ENCODE measurements at regions not wholly inside any gene's neighbourhood (a gene's known extent, or its start where the extent isn't known, plus 50 kb on each side); places are given as distances from the start of the nearest gene placed in this dataset.

DNA sequence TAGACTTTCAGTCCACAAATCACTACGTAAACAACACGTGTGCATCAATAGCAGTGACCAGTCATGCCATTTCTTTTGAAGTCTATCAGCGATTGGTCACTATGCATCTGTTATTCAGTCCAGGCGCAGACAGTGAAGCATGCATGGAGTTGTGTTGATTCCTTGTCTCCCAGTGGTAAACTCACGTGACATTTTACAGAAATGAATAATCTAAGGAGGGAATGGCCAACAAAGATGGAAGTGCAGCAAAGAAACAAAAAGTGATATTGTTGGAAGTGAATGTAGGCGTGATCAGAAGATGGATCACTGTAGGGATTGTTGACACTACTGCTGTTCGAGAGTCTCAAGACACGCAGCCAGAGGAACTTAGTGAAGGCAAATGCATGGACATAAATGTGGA, 317.8 kb upstream of the MGAT5 start:
- no peaks in the 10 kb centered on the region for H3K79me2 ChIP-seq (ENCODE audit: control insufficient read depth, insufficient read depth, low read length)
- no peak for TF ChIP-seq CHD4 (IDR thresholded peaks at IDR 0.05)
- TF ChIP-seq RELA (IDR thresholded peaks at IDR 0.05; ENCODE audit: borderline replicate concordance, partially characterized antibody) = no peak
- no peak for TF ChIP-seq CBFB (IDR thresholded peaks at IDR 0.05; ENCODE audit: low read depth)
- TF ChIP-seq IKZF2 (IDR thresholded peaks at IDR 0.05) = no peak
- no peak for TF ChIP-seq EZH2 (IDR thresholded peaks at IDR 0.05; ENCODE audit: borderline replicate concordance, control insufficient read depth, low read depth, low read length)
- no peak for TF ChIP-seq WRNIP1 (IDR thresholded peaks at IDR 0.05; ENCODE audit: borderline replicate concordance, low read depth, low read length)
- no peaks in the 10 kb centered on the region for H4K20me1 ChIP-seq (ENCODE audit: control insufficient read depth, insufficient read depth)
- 17% methylated on average over 8 of the region's 8 CpGs for WGBS (ENCODE audit: insufficient coverage, insufficient replicate concordance, low lambda C conversion rate, missing lambda C conversion rate)
- no peak overlapping the region for H2AFZ ChIP-seq (ENCODE audit: control insufficient read depth, low read depth, low read length)
- SMC1A ChIA-PET (ENCODE audit: uncharacterized antibody, unreplicated experiment) = interaction anchor here (0.6 kb wide), 1 partner anchor 12 kb away, joined by 3 read pairs; no protein-coding TSS in a partner anchor
- CTCF ChIA-PET = no interaction called here
- H3K4me3 ChIP-seq = no peak overlapping the region
- no peak overlapping the region for H3K9ac ChIP-seq (ENCODE audit: control insufficient read depth, insufficient read depth, low read length)
- no peaks in the 10 kb centered on the region for H3K27me3 ChIP-seq (replicated peaks in 1 of 2; ENCODE audit: control insufficient read depth in 2 of 2, insufficient read depth in 2 of 2, low read length in 1 of 2)
- no peak overlapping the region for H3K27ac ChIP-seq (ENCODE audit: control insufficient read depth, insufficient read depth)
- ATAC-seq (no peak), FAIRE-seq (no peak), DNase-seq (ENCODE audit: low read depth, low spot score) (no peak)
- no peaks in the 10 kb centered on the region for H3K36me3 ChIP-seq (ENCODE audit: control insufficient read depth in 2 of 2, insufficient read depth in 2 of 2, low read length in 1 of 2)
- no peaks in the 10 kb centered on the region for H3K9me3 ChIP-seq (replicated peaks; ENCODE audit: control insufficient read depth, insufficient read depth, low read length)
- RAD21 ChIA-PET (ENCODE audit: unreplicated experiment) = no interaction called here
- H3K4me2 ChIP-seq (ENCODE audit: control insufficient read depth, insufficient read depth) = no peak overlapping the region
- in situ Hi-C loops (cut with MboI) = no loop called here
- POLR2A ChIA-PET = no interaction called here
- no peaks in the 10 kb centered on the region for H3K4me1 ChIP-seq (ENCODE audit: control insufficient read depth, insufficient read depth, low read length)
- BruUV-seq (replicated peaks) = no TSS peak
- intact Hi-C loops (cut with micrococcal nuclease; ENCODE audit: unreplicated experiment) = no loop called here

DNA sequence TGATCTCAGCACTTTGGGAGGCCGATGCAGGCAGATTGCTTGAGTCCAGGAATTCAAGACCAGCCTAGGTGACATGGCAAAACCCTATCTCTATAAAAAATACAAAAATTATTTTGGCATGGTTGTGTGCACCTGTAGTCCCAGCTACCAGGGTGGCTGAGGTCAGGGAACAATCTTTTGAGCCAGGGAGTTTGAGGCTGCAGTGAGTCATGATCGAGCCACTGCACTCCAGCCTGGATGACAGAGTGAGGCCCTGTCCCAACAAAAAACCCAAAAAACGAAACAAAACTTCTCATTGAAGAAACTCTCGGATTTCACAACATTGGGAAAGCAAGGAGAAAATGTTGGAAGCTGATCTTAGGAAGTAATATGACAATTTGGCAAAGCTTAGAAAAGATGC, 317.3 kb upstream of the MGAT5 start:
- CTCF ChIA-PET = no interaction called here
- H3K27me3 ChIP-seq (replicated peaks in 1 of 2; ENCODE audit: control insufficient read depth in 2 of 2, insufficient read depth in 2 of 2, low read length in 1 of 2) = no peaks in the 10 kb centered on the region
- FAIRE-seq (no peak), DNase-seq (ENCODE audit: low read depth, low spot score) (no peak), ATAC-seq (no peak)
- H4K20me1 ChIP-seq (ENCODE audit: control insufficient read depth, insufficient read depth) = no peaks in the 10 kb centered on the region
- H3K9ac ChIP-seq (ENCODE audit: control insufficient read depth, insufficient read depth, low read length) = no peak overlapping the region
- no peaks in the 10 kb centered on the region for H3K79me2 ChIP-seq (ENCODE audit: control insufficient read depth, insufficient read depth, low read length)
- POLR2A ChIA-PET = no interaction called here
- intact Hi-C loops (cut with micrococcal nuclease; ENCODE audit: unreplicated experiment) = no loop called here
- WGBS (ENCODE audit: insufficient coverage, insufficient replicate concordance, low lambda C conversion rate, missing lambda C conversion rate) = 11% methylated on average over 4 of the region's 4 CpGs
- H3K4me1 ChIP-seq (ENCODE audit: control insufficient read depth, insufficient read depth, low read length) = no peaks in the 10 kb centered on the region
- no TSS peak for BruUV-seq (replicated peaks)
- SMC1A ChIA-PET (ENCODE audit: uncharacterized antibody, unreplicated experiment) = interaction anchor here (0.6 kb wide), 1 partner anchor 11 kb away, joined by 3 read pairs; no protein-coding TSS in a partner anchor
- RAD21 ChIA-PET (ENCODE audit: unreplicated experiment) = no interaction called here
- H3K4me2 ChIP-seq (ENCODE audit: control insufficient read depth, insufficient read depth) = no peak overlapping the region
- no peaks in the 10 kb centered on the region for H3K36me3 ChIP-seq (ENCODE audit: control insufficient read depth in 2 of 2, insufficient read depth in 2 of 2, low read length in 1 of 2)
- in situ Hi-C loops (cut with MboI) = no loop called here
- H3K4me3 ChIP-seq = no peak overlapping the region
- no peaks in the 10 kb centered on the region for H3K9me3 ChIP-seq (replicated peaks; ENCODE audit: control insufficient read depth, insufficient read depth, low read length)
- H3K27ac ChIP-seq (ENCODE audit: control insufficient read depth, insufficient read depth) = no peak overlapping the region
- no peak overlapping the region for H2AFZ ChIP-seq (ENCODE audit: control insufficient read depth, low read depth, low read length)
- TF ChIP-seq TARDBP (IDR thresholded peaks at IDR 0.05; ENCODE audit: borderline replicate concordance) (no peak), FOXK2 (IDR thresholded peaks at IDR 0.05) (no peak), NFIC (IDR thresholded peaks at IDR 0.05; ENCODE audit: low read depth, low read length) (no peak), HCFC1 (IDR thresholded peaks at IDR 0.05; ENCODE audit: low read length) (no peak), FOXM1 (IDR thresholded peaks at IDR 0.05; ENCODE audit: low read depth, low read length) (no peak)
- TF ChIP-seq, protein P1, sequence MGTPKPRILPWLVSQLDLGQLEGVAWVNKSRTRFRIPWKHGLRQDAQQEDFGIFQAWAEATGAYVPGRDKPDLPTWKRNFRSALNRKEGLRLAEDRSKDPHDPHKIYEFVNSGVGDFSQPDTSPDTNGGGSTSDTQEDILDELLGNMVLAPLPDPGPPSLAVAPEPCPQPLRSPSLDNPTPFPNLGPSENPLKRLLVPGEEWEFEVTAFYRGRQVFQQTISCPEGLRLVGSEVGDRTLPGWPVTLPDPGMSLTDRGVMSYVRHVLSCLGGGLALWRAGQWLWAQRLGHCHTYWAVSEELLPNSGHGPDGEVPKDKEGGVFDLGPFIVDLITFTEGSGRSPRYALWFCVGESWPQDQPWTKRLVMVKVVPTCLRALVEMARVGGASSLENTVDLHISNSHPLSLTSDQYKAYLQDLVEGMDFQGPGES (IDR thresholded peaks at IDR 0.05) = no peak
- TF ChIP-seq, protein P2, sequence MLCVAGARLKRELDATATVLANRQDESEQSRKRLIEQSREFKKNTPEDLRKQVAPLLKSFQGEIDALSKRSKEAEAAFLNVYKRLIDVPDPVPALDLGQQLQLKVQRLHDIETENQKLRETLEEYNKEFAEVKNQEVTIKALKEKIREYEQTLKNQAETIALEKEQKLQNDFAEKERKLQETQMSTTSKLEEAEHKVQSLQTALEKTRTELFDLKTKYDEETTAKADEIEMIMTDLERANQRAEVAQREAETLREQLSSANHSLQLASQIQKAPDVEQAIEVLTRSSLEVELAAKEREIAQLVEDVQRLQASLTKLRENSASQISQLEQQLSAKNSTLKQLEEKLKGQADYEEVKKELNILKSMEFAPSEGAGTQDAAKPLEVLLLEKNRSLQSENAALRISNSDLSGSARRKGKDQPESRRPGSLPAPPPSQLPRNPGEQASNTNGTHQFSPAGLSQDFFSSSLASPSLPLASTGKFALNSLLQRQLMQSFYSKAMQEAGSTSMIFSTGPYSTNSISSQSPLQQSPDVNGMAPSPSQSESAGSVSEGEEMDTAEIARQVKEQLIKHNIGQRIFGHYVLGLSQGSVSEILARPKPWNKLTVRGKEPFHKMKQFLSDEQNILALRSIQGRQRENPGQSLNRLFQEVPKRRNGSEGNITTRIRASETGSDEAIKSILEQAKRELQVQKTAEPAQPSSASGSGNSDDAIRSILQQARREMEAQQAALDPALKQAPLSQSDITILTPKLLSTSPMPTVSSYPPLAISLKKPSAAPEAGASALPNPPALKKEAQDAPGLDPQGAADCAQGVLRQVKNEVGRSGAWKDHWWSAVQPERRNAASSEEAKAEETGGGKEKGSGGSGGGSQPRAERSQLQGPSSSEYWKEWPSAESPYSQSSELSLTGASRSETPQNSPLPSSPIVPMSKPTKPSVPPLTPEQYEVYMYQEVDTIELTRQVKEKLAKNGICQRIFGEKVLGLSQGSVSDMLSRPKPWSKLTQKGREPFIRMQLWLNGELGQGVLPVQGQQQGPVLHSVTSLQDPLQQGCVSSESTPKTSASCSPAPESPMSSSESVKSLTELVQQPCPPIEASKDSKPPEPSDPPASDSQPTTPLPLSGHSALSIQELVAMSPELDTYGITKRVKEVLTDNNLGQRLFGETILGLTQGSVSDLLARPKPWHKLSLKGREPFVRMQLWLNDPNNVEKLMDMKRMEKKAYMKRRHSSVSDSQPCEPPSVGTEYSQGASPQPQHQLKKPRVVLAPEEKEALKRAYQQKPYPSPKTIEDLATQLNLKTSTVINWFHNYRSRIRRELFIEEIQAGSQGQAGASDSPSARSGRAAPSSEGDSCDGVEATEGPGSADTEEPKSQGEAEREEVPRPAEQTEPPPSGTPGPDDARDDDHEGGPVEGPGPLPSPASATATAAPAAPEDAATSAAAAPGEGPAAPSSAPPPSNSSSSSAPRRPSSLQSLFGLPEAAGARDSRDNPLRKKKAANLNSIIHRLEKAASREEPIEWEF (IDR thresholded peaks at IDR 0.05; ENCODE audit: insufficient replicate concordance, low read depth, low read length) = no peak

All from GM12878 (cell line).